ENCODE measurements at regions not wholly inside any gene's neighbourhood (a gene's known extent, or its start where the extent isn't known, plus 50 kb on each side); places are given as distances from the start of the nearest gene placed in this dataset.
"Not testable (repeated sequence)": the region's sequence is repeated elsewhere in the genome, so short reads cannot be mapped to it uniquely, and the experiment has no call there.

GRCh38 chr12:43198608-43199007, 353.4 kb downstream of the ADAMTS20 start:
- TF ChIP-seq CTCF (IDR thresholded peaks at IDR 0.05; ENCODE audit: low read depth, low read length, missing control alignments): no peak
- no peak overlapping the region for H3K4me3 ChIP-seq (ENCODE audit: low read depth, low read length)
- no peak for DNase-seq (ENCODE audit: low read depth)

- H3K4me3 ChIP-seq (ENCODE audit: low read depth, low read length): no peak overlapping the region
- no peak for TF ChIP-seq CTCF (IDR thresholded peaks at IDR 0.05; ENCODE audit: low read depth, low read length, missing control alignments)
- no peak for DNase-seq (ENCODE audit: low read depth)
Measured at GRCh38 chr12:43196268-43196907, 355.6 kb downstream of the ADAMTS20 start.

- not testable (repeated sequence) for H3K4me3 ChIP-seq (ENCODE audit: low read depth, low read length); DNase-seq (ENCODE audit: low read depth)
Measured at GRCh38 chr12:43193096-43193495, 358.9 kb downstream of the ADAMTS20 start.

- DNase-seq (ENCODE audit: low read depth); H3K4me3 ChIP-seq (ENCODE audit: low read depth, low read length): not testable (repeated sequence)
Measured at GRCh38 chr12:43192442-43192841, 359.6 kb downstream of the ADAMTS20 start.

- no peak overlapping the region for H3K4me3 ChIP-seq (ENCODE audit: low read depth, low read length)
- TF ChIP-seq CTCF (IDR thresholded peaks at IDR 0.05; ENCODE audit: low read depth, low read length, missing control alignments): no peak
- DNase-seq (ENCODE audit: low read depth): no peak
Measured at GRCh38 chr12:43180242-43180641, 371.8 kb downstream of the ADAMTS20 start.

- no peak overlapping the region for H3K4me3 ChIP-seq (ENCODE audit: low read depth, low read length)
- no peak for DNase-seq (ENCODE audit: low read depth)
- TF ChIP-seq CTCF (IDR thresholded peaks at IDR 0.05; ENCODE audit: low read depth, low read length, missing control alignments): no peak
Measured at GRCh38 chr12:43179486-43179885, 372.5 kb downstream of the ADAMTS20 start.

GRCh38 chr12:43177276-43177675, 374.7 kb downstream of the ADAMTS20 start:
- TF ChIP-seq CTCF (IDR thresholded peaks at IDR 0.05; ENCODE audit: low read depth, low read length, missing control alignments): no peak

GRCh38 chr12:43169115-43169681, 382.8 kb downstream of the ADAMTS20 start:
- no peak for TF ChIP-seq CTCF (IDR thresholded peaks at IDR 0.05; ENCODE audit: low read depth, low read length, missing control alignments)
- no peak overlapping the region for H3K4me3 ChIP-seq (ENCODE audit: low read depth, low read length)
- no peak for DNase-seq (ENCODE audit: low read depth)

More at GRCh38 chr12:43177276-43177675, 374.7 kb downstream of the ADAMTS20 start:
- DNase-seq (ENCODE audit: low read depth): no peak
- H3K4me3 ChIP-seq (ENCODE audit: low read depth, low read length): no peak overlapping the region
